Endothelial cell of umbilical vein (primary cell): ENCODE measurements at regions not wholly inside any gene's neighbourhood (a gene's known extent, or its start where the extent isn't known, plus 50 kb on each side); places are given as distances from the start of the nearest gene placed in this dataset.

Experiments used
- BruUV-seq: library from RNA; stranded (reverse); fragments of 400-500 nt; replicated peaks from 2 replicates; lab custom pipeline; 2021; lab: Mats Ljungman, UMichigan
- CTCF ChIA-PET: fragments of 300-600, 350-600 bp; sonication (Branson Sonifier 250); formaldehyde crosslinking; loops from one replicate; lab custom pipeline; 2021; ENCODE audit warnings: antibody characterized with exemption, inconsistent platforms; lab: Charles Lee
- POLR2A ChIA-PET: fragments of 300-600, 350-600 bp; sonication (Branson Sonifier 250); formaldehyde crosslinking; loops from one replicate; lab custom pipeline; 2021; ENCODE audit warnings: antibody characterized with exemption, inconsistent platforms; lab: Charles Lee
- DNase-seq: peaks from one replicate; pipeline ENCODE4 v3.0.0-alpha.2; 2011; ENCODE audit warnings: low read depth, low spot score
- FAIRE-seq: peaks from 2 replicates; lab custom pipeline; 2011; peaks lifted over from hg19 to GRCh38; lab: Jason Lieb, UNC
- H2AFZ ChIP-seq: 2 replicates; pipeline ENCODE4 v1.6.0; 2012; ENCODE audit warnings: low read depth, low read length, control low read depth, inconsistent platforms
- H3K27ac ChIP-seq: 2 replicates; pipeline ENCODE4 v1.5.1; 2011; ENCODE audit warnings: low read depth, mild to moderate bottlenecking, control low read depth, low read length, moderate library complexity; ENCODE audit not compliant: insufficient read depth
- H3K27me3 ChIP-seq, 2 experiments: 2 replicates each; pipeline versions ENCODE4 v1.6.0 to v1.6.1; 2011; ENCODE audit warnings: low read length in 2 of 2, mixed read lengths in 1 of 2; ENCODE audit not compliant: control insufficient read depth in 2 of 2, insufficient read depth in 2 of 2
- H3K36me3 ChIP-seq, 2 experiments: 2 replicates in 1 of 2; 3 replicates in 1 of 2; pipeline ENCODE4 v1.5.1; 2011; ENCODE audit warnings: low read length in 2 of 2, mild to moderate bottlenecking in 1 of 2, moderate library complexity in 1 of 2; ENCODE audit not compliant: control insufficient read depth in 2 of 2, insufficient read depth in 2 of 2; ENCODE audit errors: extremely low read depth in 1 of 2
- H3K4me1 ChIP-seq: 3 replicates; pipeline ENCODE4 v1.5.1; 2011; ENCODE audit warnings: mild to moderate bottlenecking, low read length; ENCODE audit not compliant: control insufficient read depth, insufficient read depth; ENCODE audit errors: extremely low read depth
- H3K4me2 ChIP-seq: 2 replicates; pipeline ENCODE4 v1.6.1; 2011; ENCODE audit warnings: low read length, control low read depth, mixed read lengths; ENCODE audit not compliant: insufficient read depth
- H3K4me3 ChIP-seq, 3 experiments: fragments of 200-600 bp in 1 of 3; sonication (generic), shearing (Covaris generic) in 1 of 3; replicated peaks in 1 of 3; 2 replicates each; pipeline ENCODE4 v1.5.1; 2011 to 2016; ENCODE audit warnings: control low read depth in 3 of 3, low read length in 3 of 3, mild to moderate bottlenecking in 2 of 3, inconsistent platforms in 1 of 3, low read depth in 1 of 3, moderate library complexity in 1 of 3; ENCODE audit not compliant: insufficient read depth in 1 of 3
- H3K79me2 ChIP-seq: 2 replicates; pipeline ENCODE4 v1.6.0; 2012; ENCODE audit warnings: low read length, inconsistent platforms; ENCODE audit not compliant: control insufficient read depth, insufficient read depth
- H3K9ac ChIP-seq: replicated peaks from 2 replicates; pipeline ENCODE3; 2011; ENCODE audit warnings: low read length, control low read depth; ENCODE audit not compliant: insufficient read depth; ENCODE audit errors: extremely low read depth
- H3K9me1 ChIP-seq: replicated peaks from 3 replicates; pipeline ENCODE4 v1.6.0; 2011; ENCODE audit warnings: mild to moderate bottlenecking, low read length; ENCODE audit not compliant: control insufficient read depth, insufficient read depth; ENCODE audit errors: extremely low read depth
- H3K9me3 ChIP-seq: replicated peaks from 2 replicates; pipeline ENCODE4 v1.5.1; 2012; ENCODE audit warnings: low read length, inconsistent platforms; ENCODE audit not compliant: control insufficient read depth, insufficient read depth
- H4K20me1 ChIP-seq: replicated peaks from 2 replicates; pipeline ENCODE3; 2011; ENCODE audit warnings: mild to moderate bottlenecking, low read length; ENCODE audit not compliant: control insufficient read depth, insufficient read depth; ENCODE audit errors: extremely low read depth
- CTCF ChIP-seq, 2 donors: IDR thresholded peaks; 1 replicate in 1 of 2; 2 replicates in 1 of 2; pipeline ENCODE4 v1.5.1; 2011; ENCODE audit warnings: low read length in 2 of 2, mild to moderate bottlenecking in 2 of 2, moderate library complexity in 2 of 2, control low read depth in 1 of 2, inconsistent platforms in 1 of 2, low read depth in 1 of 2; ENCODE audit not compliant: insufficient read depth in 1 of 2; ENCODE audit errors: extremely low read depth in 1 of 2
- FOS ChIP-seq: IDR thresholded peaks from 2 replicates; pipeline ENCODE4 v1.6.1; 2011; ENCODE audit warnings: mild to moderate bottlenecking, low read length, moderate library complexity, borderline replicate concordance; ENCODE audit not compliant: insufficient read depth
- GATA2 ChIP-seq: IDR thresholded peaks from 2 replicates; pipeline ENCODE4 v1.7.0; 2011; ENCODE audit warnings: low read depth, mild to moderate bottlenecking, moderate library complexity, mixed read lengths, low read length; ENCODE audit not compliant: insufficient read length, insufficient read depth
- MYC ChIP-seq: IDR thresholded peaks from one replicate; pipeline ENCODE4 v1.6.1; 2011; ENCODE audit warnings: mild to moderate bottlenecking, low read depth, low read length
- POLR2A ChIP-seq: IDR thresholded peaks from 2 replicates; pipeline ENCODE4 v1.6.1; 2012; ENCODE audit warnings: low read depth, mild to moderate bottlenecking, control low read depth, low read length
- POLR2AphosphoS5 ChIP-seq: IDR thresholded peaks from 2 replicates; pipeline ENCODE4 v1.6.1; 2012; ENCODE audit warnings: low read depth, mild to moderate bottlenecking, control low read depth, low read length, moderate library complexity; ENCODE audit not compliant: insufficient read depth
- dilution Hi-C: fragments of 300-500 bp; cut with MboI; formaldehyde crosslinking; loops from one replicate; pipeline ENCODE4 v1.15.0; 2019; ENCODE audit warnings: low sequenced_read_pairs; ENCODE audit not compliant: extremely low pct_ligation_motif_present
- intact Hi-C: fragments of 100-400 bp; cut with micrococcal nuclease; formaldehyde crosslinking; loops from one replicate; pipeline ENCODE4 v1.10.0; 2022
- TF ChIP-seq, protein P1 (sequence below): IDR thresholded peaks from 2 replicates; pipeline ENCODE4 v1.6.1; 2011; ENCODE audit not compliant: insufficient read depth, insufficient read length

- no peak for TF ChIP-seq POLR2AphosphoS5
- POLR2A ChIA-PET: no interaction called here
These were observed 696.3 kb downstream of the PCDH7 start for GRCh38 chr4:31416498-31416897.

DNA sequence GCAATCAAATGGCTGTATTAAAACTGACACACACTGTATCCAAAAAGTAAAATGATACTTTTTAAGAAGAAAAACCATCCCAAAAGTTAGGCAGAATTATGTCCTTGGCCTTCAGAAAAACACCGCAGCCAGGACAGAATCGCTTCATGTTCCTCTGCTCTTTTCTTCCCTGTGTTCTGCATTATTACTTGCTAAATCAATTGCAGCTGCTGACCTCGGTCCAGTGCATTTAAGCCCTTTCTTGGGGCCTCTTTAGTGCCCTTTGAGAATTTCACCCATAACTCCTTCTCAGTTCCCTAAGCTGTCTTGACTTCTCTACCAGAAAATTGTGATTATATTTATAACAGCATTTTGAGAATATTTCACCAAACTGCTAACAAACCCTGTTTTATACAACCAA, 696.9 kb downstream of the PCDH7 start:
- no TSS peak for BruUV-seq

More at GRCh38 chr4:31416498-31416897, 696.3 kb downstream of the PCDH7 start:
- intact Hi-C loops (no loop called here), dilution Hi-C loops (no loop called here)
- H3K9me1 ChIP-seq: no peaks in the 10 kb centered on the region
- H3K4me3 ChIP-seq: no peak overlapping the region
- DNase-seq: no peak
- H4K20me1 ChIP-seq: no peaks in the 10 kb centered on the region
- no peak overlapping the region for H3K4me2 ChIP-seq
- H3K79me2 ChIP-seq: no peaks in the 10 kb centered on the region
- H3K9me3 ChIP-seq: no peaks in the 10 kb centered on the region
- H2AFZ ChIP-seq: no peak overlapping the region
- H3K4me1 ChIP-seq: no peaks in the 10 kb centered on the region
- no peak overlapping the region for H3K9ac ChIP-seq
- H3K27ac ChIP-seq: no peak overlapping the region
- CTCF ChIA-PET: interaction anchor here (1.4 kb wide), 1 partner anchor 9 kb away, joined by 3 read pairs; no protein-coding TSS in a partner anchor
- no peak for FAIRE-seq
- no TSS peak for BruUV-seq
- no peaks in the 10 kb centered on the region for H3K27me3 ChIP-seq
- no peaks in the 10 kb centered on the region for H3K36me3 ChIP-seq

More for the DNA sequence above, 696.9 kb downstream of the PCDH7 start:
- CTCF ChIA-PET: interaction anchor here (1.4 kb wide), 1 partner anchor 10 kb away, joined by 3 read pairs; no protein-coding TSS in a partner anchor
- TF ChIP-seq POLR2A (no peak), CTCF (IDR thresholded peaks at IDR 0.05; ENCODE audit: extremely low read depth in 1 of 2, insufficient read depth in 1 of 2, low read depth in 1 of 2, low read length in 2 of 2) (no peak), FOS (no peak), MYC (no peak), GATA2 (no peak)
- TF ChIP-seq, protein P1, sequence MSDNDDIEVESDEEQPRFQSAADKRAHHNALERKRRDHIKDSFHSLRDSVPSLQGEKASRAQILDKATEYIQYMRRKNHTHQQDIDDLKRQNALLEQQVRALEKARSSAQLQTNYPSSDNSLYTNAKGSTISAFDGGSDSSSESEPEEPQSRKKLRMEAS: no peak
- DNase-seq: no peak
- Histone ChIP-seq H3K27ac (no peak overlapping the region), H4K20me1 (no peaks in the 10 kb centered on the region), H3K9me1 (no peaks in the 10 kb centered on the region), H3K36me3 (no peaks in the 10 kb centered on the region), H3K4me2 (no peak overlapping the region), H3K9ac (no peak overlapping the region), H3K4me1 (no peaks in the 10 kb centered on the region), H3K4me3 (no peak overlapping the region), H3K79me2 (no peaks in the 10 kb centered on the region), H2AFZ (no peak overlapping the region), H3K9me3 (no peaks in the 10 kb centered on the region), H3K27me3 (no peaks in the 10 kb centered on the region)
- no peak for FAIRE-seq
- dilution Hi-C loops (no loop called here), intact Hi-C loops (no loop called here)
- POLR2A ChIA-PET: no interaction called here
